ENCODE measurements at regions not wholly inside any gene's neighbourhood (a gene's known extent, or its start where the extent isn't known, plus 50 kb on each side); places are given as distances from the start of the nearest gene placed in this dataset.

GRCh38 chr10:3901370-3901769 is 116.4 kb upstream of the KLF6 start (continued):
- TF ChIP-seq, protein P1, sequence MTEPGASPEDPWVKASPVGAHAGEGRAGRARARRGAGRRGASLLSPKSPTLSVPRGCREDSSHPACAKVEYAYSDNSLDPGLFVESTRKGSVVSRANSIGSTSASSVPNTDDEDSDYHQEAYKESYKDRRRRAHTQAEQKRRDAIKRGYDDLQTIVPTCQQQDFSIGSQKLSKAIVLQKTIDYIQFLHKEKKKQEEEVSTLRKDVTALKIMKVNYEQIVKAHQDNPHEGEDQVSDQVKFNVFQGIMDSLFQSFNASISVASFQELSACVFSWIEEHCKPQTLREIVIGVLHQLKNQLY (CRISPR knock-in tag; IDR thresholded peaks at IDR 0.05): no peak
- TF ChIP-seq CBFB (CRISPR knock-in tag; IDR thresholded peaks at IDR 0.05; ENCODE audit: low read depth): no peak
- no peak for TF ChIP-seq HMGA2 (CRISPR knock-in tag; IDR thresholded peaks at IDR 0.05)
- TF ChIP-seq MYBL2 (CRISPR knock-in tag; IDR thresholded peaks at IDR 0.05): no peak
- TF ChIP-seq, protein P2, sequence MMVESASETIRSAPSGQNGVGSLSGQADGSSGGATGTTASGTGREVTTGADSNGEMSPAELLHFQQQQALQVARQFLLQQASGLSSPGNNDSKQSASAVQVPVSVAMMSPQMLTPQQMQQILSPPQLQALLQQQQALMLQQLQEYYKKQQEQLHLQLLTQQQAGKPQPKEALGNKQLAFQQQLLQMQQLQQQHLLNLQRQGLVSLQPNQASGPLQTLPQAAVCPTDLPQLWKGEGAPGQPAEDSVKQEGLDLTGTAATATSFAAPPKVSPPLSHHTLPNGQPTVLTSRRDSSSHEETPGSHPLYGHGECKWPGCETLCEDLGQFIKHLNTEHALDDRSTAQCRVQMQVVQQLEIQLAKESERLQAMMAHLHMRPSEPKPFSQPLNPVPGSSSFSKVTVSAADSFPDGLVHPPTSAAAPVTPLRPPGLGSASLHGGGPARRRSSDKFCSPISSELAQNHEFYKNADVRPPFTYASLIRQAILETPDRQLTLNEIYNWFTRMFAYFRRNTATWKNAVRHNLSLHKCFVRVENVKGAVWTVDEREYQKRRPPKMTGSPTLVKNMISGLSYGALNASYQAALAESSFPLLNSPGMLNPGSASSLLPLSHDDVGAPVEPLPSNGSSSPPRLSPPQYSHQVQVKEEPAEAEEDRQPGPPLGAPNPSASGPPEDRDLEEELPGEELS (CRISPR knock-in tag; IDR thresholded peaks at IDR 0.05): no peak
- no peak for TF ChIP-seq HMGXB4 (CRISPR knock-in tag; IDR thresholded peaks at IDR 0.05)
- TF ChIP-seq TCF7 (CRISPR knock-in tag; IDR thresholded peaks at IDR 0.05; ENCODE audit: low read depth): no peak

DNA sequence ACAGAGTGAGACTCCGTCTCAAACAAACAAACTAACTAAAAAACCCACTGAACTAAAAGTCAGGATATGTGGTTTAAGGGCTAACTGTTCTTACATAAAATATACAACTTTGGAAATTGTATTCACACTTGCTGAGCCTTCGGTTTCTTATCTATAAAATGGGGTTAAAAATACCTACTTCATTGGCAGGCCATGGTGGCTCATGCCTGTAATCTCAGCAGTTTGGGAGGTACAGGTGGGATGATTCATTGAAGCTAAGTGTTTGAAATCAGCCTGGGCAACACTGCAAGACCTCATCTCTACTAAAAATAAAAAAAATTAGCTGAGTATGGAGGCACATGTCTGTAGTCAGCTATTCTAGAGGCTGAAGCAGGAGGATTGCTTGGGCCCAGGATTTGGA is 115.4 kb upstream of the KLF6 start:
- no peak overlapping the region for H3K27ac Mint-ChIP-seq
- no peak overlapping the region for H3K4me3 Mint-ChIP-seq
- no peaks in the 10 kb centered on the region for H3K36me3 Mint-ChIP-seq
- H3K9me3 Mint-ChIP-seq: 0 out of 2 replicates have a peak, but pooled peaks cover 3% of the 10 kb centered on the region
- no peaks in the 10 kb centered on the region for H3K4me1 Mint-ChIP-seq
- DNase-seq (ENCODE audit: low spot score) (no peak), ATAC-seq (no peak)
- H3K27me3 Mint-ChIP-seq (ENCODE audit: low read depth): no peaks in the 10 kb centered on the region
- CTCF ChIA-PET: no interaction called here
- POLR2A ChIA-PET: no interaction called here
- TF ChIP-seq, protein P3, sequence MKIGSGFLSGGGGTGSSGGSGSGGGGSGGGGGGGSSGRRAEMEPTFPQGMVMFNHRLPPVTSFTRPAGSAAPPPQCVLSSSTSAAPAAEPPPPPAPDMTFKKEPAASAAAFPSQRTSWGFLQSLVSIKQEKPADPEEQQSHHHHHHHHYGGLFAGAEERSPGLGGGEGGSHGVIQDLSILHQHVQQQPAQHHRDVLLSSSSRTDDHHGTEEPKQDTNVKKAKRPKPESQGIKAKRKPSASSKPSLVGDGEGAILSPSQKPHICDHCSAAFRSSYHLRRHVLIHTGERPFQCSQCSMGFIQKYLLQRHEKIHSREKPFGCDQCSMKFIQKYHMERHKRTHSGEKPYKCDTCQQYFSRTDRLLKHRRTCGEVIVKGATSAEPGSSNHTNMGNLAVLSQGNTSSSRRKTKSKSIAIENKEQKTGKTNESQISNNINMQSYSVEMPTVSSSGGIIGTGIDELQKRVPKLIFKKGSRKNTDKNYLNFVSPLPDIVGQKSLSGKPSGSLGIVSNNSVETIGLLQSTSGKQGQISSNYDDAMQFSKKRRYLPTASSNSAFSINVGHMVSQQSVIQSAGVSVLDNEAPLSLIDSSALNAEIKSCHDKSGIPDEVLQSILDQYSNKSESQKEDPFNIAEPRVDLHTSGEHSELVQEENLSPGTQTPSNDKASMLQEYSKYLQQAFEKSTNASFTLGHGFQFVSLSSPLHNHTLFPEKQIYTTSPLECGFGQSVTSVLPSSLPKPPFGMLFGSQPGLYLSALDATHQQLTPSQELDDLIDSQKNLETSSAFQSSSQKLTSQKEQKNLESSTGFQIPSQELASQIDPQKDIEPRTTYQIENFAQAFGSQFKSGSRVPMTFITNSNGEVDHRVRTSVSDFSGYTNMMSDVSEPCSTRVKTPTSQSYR (CRISPR knock-in tag; IDR thresholded peaks at IDR 0.05): no peak
- TF ChIP-seq ZNF425 (CRISPR knock-in tag; conservative IDR thresholded peaks at IDR 0.05): no peak
- TF ChIP-seq, protein P4, sequence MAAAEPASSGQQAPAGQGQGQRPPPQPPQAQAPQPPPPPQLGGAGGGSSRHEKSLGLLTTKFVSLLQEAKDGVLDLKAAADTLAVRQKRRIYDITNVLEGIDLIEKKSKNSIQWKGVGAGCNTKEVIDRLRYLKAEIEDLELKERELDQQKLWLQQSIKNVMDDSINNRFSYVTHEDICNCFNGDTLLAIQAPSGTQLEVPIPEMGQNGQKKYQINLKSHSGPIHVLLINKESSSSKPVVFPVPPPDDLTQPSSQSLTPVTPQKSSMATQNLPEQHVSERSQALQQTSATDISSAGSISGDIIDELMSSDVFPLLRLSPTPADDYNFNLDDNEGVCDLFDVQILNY (CRISPR knock-in tag; IDR thresholded peaks at IDR 0.05): no peak
- TF ChIP-seq, protein P5, sequence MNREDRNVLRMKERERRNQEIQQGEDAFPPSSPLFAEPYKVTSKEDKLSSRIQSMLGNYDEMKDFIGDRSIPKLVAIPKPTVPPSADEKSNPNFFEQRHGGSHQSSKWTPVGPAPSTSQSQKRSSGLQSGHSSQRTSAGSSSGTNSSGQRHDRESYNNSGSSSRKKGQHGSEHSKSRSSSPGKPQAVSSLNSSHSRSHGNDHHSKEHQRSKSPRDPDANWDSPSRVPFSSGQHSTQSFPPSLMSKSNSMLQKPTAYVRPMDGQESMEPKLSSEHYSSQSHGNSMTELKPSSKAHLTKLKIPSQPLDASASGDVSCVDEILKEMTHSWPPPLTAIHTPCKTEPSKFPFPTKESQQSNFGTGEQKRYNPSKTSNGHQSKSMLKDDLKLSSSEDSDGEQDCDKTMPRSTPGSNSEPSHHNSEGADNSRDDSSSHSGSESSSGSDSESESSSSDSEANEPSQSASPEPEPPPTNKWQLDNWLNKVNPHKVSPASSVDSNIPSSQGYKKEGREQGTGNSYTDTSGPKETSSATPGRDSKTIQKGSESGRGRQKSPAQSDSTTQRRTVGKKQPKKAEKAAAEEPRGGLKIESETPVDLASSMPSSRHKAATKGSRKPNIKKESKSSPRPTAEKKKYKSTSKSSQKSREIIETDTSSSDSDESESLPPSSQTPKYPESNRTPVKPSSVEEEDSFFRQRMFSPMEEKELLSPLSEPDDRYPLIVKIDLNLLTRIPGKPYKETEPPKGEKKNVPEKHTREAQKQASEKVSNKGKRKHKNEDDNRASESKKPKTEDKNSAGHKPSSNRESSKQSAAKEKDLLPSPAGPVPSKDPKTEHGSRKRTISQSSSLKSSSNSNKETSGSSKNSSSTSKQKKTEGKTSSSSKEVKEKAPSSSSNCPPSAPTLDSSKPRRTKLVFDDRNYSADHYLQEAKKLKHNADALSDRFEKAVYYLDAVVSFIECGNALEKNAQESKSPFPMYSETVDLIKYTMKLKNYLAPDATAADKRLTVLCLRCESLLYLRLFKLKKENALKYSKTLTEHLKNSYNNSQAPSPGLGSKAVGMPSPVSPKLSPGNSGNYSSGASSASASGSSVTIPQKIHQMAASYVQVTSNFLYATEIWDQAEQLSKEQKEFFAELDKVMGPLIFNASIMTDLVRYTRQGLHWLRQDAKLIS (CRISPR knock-in tag; IDR thresholded peaks at IDR 0.05; ENCODE audit: borderline replicate concordance): no peak
- TF ChIP-seq NFYB (CRISPR knock-in tag; conservative IDR thresholded peaks at IDR 0.05; ENCODE audit: low read depth): no peak
- TF ChIP-seq FOXJ3 (CRISPR knock-in tag; IDR thresholded peaks at IDR 0.05; ENCODE audit: borderline replicate concordance): no peak
- TF ChIP-seq TP53 (CRISPR knock-in tag; IDR thresholded peaks at IDR 0.05): no peak
- TF ChIP-seq, protein P6, sequence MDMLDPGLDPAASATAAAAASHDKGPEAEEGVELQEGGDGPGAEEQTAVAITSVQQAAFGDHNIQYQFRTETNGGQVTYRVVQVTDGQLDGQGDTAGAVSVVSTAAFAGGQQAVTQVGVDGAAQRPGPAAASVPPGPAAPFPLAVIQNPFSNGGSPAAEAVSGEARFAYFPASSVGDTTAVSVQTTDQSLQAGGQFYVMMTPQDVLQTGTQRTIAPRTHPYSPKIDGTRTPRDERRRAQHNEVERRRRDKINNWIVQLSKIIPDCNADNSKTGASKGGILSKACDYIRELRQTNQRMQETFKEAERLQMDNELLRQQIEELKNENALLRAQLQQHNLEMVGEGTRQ (CRISPR knock-in tag; IDR thresholded peaks at IDR 0.05): no peak
- no peak for TF ChIP-seq ZNF138 (CRISPR knock-in tag; conservative IDR thresholded peaks at IDR 0.05)
- TF ChIP-seq, protein P7, sequence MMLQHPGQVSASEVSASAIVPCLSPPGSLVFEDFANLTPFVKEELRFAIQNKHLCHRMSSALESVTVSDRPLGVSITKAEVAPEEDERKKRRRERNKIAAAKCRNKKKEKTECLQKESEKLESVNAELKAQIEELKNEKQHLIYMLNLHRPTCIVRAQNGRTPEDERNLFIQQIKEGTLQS (CRISPR knock-in tag; conservative IDR thresholded peaks at IDR 0.05): no peak
